DND-41 (cell line): ENCODE measurements at regions not wholly inside any gene's neighbourhood (a gene's known extent, or its start where the extent isn't known, plus 50 kb on each side); places are given as distances from the start of the nearest gene placed in this dataset.
"Not testable (repeated sequence)": the region's sequence is repeated elsewhere in the genome, so short reads cannot be mapped to it uniquely, and the experiment has no call there.

Experiments used
- EZH2 ChIP-seq: IDR thresholded peaks from 3 replicates; pipeline ENCODE4 v1.6.1; 2012; ENCODE audit warnings: borderline replicate concordance, low read depth, mild to moderate bottlenecking, moderate library complexity, low read length, inconsistent platforms; ENCODE audit not compliant: severe bottlenecking
- TF ChIP-seq, protein P1 (sequence below): IDR thresholded peaks from 2 replicates; pipeline ENCODE4 v1.5.1; 2012; ENCODE audit warnings: borderline replicate concordance, low read length, moderate library complexity, mild to moderate bottlenecking; ENCODE audit not compliant: poor library complexity, severe bottlenecking; ENCODE audit errors: extremely low read depth

DNA sequence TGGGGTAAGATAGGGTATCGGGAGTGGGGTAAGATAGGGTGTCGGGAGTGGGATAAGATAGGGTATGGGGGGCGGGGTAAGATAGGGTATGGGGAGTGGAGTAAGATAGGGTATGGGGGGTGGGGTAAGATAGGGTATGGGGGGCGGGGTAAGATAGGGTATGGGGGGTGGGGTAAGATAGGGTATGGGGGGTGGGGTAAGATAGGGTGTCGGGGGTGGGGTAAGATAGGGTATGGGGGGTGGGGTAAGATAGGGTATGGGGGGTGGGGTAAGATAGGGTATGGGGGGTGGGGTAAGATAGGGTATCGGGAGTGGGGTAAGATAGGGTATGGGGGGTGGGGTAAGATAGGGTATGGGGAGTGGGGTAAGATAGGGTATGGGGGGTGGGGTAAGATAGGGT is 269.5 kb downstream of the TCERG1L start:
- TF ChIP-seq, protein P1, sequence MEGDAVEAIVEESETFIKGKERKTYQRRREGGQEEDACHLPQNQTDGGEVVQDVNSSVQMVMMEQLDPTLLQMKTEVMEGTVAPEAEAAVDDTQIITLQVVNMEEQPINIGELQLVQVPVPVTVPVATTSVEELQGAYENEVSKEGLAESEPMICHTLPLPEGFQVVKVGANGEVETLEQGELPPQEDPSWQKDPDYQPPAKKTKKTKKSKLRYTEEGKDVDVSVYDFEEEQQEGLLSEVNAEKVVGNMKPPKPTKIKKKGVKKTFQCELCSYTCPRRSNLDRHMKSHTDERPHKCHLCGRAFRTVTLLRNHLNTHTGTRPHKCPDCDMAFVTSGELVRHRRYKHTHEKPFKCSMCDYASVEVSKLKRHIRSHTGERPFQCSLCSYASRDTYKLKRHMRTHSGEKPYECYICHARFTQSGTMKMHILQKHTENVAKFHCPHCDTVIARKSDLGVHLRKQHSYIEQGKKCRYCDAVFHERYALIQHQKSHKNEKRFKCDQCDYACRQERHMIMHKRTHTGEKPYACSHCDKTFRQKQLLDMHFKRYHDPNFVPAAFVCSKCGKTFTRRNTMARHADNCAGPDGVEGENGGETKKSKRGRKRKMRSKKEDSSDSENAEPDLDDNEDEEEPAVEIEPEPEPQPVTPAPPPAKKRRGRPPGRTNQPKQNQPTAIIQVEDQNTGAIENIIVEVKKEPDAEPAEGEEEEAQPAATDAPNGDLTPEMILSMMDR = not testable (repeated sequence)
- TF ChIP-seq EZH2 = not testable (repeated sequence)
